ENCODE measurements at regions not wholly inside any gene's neighbourhood (a gene's known extent, or its start where the extent isn't known, plus 50 kb on each side); places are given as distances from the start of the nearest gene placed in this dataset.

DNA sequence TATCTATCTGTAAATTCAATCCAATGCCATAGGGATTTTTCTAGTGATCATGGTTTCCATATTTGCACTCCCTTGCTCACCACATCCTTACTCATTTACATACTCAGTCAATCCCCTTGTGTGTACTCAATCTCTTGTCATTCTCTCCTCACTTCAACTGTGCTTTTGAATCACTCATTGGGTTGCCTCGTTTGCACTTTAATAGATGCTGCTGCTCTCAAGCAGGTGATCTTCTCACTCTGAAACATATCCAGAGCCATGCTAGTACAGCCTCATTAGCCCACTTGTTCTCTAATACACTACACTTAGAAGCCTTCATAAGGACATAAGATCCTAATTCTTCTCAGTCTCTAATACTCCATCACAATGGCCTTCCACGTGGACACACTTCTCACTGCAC lies 507.9 kb downstream of the TECRL start:
- Histone ChIP-seq H3K4me3 (no peak overlapping the region), H3K4me1 (no peaks in the 10 kb centered on the region), H3K27me3 (no peaks in the 10 kb centered on the region), H3K9me3 (no peaks in the 10 kb centered on the region), H3K27ac (no peak overlapping the region), H3K36me3 (ENCODE audit: low read depth, missing control alignments) (no peaks in the 10 kb centered on the region)
- 41 to 50% methylated on average over 2 of the region's 2 CpGs for WGBS, 2 donors
- TF ChIP-seq, protein P1, sequence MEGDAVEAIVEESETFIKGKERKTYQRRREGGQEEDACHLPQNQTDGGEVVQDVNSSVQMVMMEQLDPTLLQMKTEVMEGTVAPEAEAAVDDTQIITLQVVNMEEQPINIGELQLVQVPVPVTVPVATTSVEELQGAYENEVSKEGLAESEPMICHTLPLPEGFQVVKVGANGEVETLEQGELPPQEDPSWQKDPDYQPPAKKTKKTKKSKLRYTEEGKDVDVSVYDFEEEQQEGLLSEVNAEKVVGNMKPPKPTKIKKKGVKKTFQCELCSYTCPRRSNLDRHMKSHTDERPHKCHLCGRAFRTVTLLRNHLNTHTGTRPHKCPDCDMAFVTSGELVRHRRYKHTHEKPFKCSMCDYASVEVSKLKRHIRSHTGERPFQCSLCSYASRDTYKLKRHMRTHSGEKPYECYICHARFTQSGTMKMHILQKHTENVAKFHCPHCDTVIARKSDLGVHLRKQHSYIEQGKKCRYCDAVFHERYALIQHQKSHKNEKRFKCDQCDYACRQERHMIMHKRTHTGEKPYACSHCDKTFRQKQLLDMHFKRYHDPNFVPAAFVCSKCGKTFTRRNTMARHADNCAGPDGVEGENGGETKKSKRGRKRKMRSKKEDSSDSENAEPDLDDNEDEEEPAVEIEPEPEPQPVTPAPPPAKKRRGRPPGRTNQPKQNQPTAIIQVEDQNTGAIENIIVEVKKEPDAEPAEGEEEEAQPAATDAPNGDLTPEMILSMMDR (IDR thresholded peaks at IDR 0.05): no peak
- TF ChIP-seq POLR2A (IDR thresholded peaks at IDR 0.05): no peak
- intact Hi-C loops (cut with DNase I; ENCODE audit: low total_unique reads): no loop called here
- DNase-seq: no peak

DNA sequence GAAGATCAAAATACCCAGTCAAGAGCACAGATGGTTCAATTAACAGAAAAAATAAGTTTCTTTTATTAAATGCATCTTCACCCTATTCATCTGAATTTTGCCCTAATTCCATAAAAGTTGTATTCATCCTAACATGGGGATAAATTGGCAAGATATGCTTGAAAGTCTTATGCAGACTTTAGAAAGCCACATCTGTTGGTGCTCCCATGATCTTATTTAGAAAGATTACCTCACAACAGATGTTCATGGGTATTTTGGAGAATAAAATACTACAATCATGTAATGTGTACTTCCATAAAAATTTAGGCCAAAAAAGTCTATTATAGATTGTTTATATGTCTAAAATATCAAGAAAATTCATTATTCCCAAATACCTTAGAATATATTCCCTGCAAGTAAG lies 510.3 kb downstream of the TECRL start:
- H3K4me3 ChIP-seq: no peak overlapping the region
- no peak for TF ChIP-seq POLR2A (IDR thresholded peaks at IDR 0.05)
- TF ChIP-seq, protein P1 (IDR thresholded peaks at IDR 0.05): no peak
- intact Hi-C loops (cut with DNase I; ENCODE audit: low total_unique reads): no loop called here

DNA sequence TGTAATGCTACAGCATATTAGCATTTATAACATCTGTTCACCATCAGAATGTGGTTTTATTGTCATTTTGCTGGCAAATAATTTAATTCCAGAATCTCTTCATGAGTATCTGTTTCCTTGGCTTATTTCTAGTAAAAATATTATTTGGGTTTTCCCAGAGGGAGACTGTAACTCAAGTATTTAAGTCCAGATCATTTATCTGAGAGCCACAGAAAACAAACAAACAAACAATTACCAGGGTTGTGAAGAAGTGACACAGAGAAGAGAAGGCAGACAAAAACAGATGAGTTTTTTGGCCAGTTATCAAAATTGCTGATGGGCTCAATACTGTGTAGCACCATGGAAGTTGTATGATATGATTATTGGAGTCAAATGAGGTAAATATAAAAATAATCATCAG lies 515.1 kb downstream of the TECRL start:
- H3K4me1 ChIP-seq: no peaks in the 10 kb centered on the region
- no peaks in the 10 kb centered on the region for H3K36me3 ChIP-seq (ENCODE audit: low read depth, missing control alignments)
- no peaks in the 10 kb centered on the region for H3K9me3 ChIP-seq
- intact Hi-C loops (cut with DNase I; ENCODE audit: low total_unique reads): no loop called here
- H3K4me3 ChIP-seq: no peak overlapping the region
- H3K27me3 ChIP-seq: no peaks in the 10 kb centered on the region
- H3K27ac ChIP-seq: no peak overlapping the region
- TF ChIP-seq, protein P1 (IDR thresholded peaks at IDR 0.05): no peak
- TF ChIP-seq POLR2A (IDR thresholded peaks at IDR 0.05): no peak
- no peak for DNase-seq

More for the DNA sequence above, 510.3 kb downstream of the TECRL start:
- no peaks in the 10 kb centered on the region for H3K36me3 ChIP-seq (ENCODE audit: low read depth, missing control alignments)
- no peaks in the 10 kb centered on the region for H3K27me3 ChIP-seq
- H3K9me3 ChIP-seq: no peaks in the 10 kb centered on the region
- H3K4me1 ChIP-seq: no peaks in the 10 kb centered on the region
- no peak overlapping the region for H3K27ac ChIP-seq
- no peak for DNase-seq

DNA sequence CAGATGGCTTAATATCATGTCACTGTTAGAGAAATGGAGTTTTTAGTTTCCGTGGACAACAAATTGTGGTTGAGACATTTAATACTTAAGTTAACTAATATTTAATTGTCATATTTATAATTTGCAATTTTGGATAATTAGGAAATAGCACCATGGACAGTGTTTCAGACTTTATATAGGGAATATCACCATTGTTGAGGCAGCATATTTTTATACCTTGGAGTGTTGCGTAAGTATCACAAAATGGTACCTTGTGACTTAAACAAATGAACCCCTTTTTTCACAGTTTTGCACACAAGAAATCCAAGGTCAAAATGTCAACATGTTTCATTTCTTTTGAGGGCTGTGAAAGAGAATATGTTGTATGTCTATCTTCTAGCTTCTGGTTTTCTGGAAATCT lies 539.9 kb downstream of the TECRL start:
- no peak overlapping the region for H3K4me3 ChIP-seq
- 88 to 94% methylated on average over 2 of the region's 2 CpGs for WGBS, 2 donors
- no peak for DNase-seq

DNA sequence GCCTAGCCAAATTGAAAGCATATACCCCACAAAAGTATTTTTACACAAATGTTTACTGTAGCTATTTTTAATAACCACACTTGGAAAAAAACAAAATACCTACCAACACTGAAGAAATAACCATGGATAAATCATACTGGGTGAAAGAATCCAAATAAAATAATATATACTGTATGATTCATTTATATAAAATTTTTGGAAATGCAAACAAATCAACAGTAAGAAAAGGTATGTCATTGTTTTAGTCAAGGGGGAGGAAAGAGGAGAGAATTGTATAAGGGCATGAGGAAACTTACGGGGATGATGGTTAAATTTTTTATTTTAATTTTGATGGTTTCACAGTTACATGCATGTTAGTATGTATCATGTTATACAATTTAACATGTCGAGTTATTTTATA lies 557.8 kb downstream of the TECRL start:
- intact Hi-C loops (cut with DNase I; ENCODE audit: low total_unique reads): no loop called here
- Histone ChIP-seq H3K36me3 (ENCODE audit: low read depth, missing control alignments) (no peaks in the 10 kb centered on the region), H3K4me1 (no peaks in the 10 kb centered on the region), H3K27me3 (no peaks in the 10 kb centered on the region), H3K9me3 (no peaks in the 10 kb centered on the region), H3K4me3 (no peak overlapping the region), H3K27ac (no peak overlapping the region)
- WGBS, 2 donors: 90 to 92% methylated on average over 2 of the region's 2 CpGs
- DNase-seq: no peak
- TF ChIP-seq, protein P1 (IDR thresholded peaks at IDR 0.05): no peak
- no peak for TF ChIP-seq POLR2A (IDR thresholded peaks at IDR 0.05)

More for the DNA sequence above, 539.9 kb downstream of the TECRL start:
- no peaks in the 10 kb centered on the region for H3K36me3 ChIP-seq (ENCODE audit: low read depth, missing control alignments)
- H3K27me3 ChIP-seq: no peaks in the 10 kb centered on the region
- H3K27ac ChIP-seq: no peak overlapping the region
- intact Hi-C loops (cut with DNase I; ENCODE audit: low total_unique reads): no loop called here
- TF ChIP-seq, protein P1 (IDR thresholded peaks at IDR 0.05): no peak
- no peak for TF ChIP-seq POLR2A (IDR thresholded peaks at IDR 0.05)
- no peaks in the 10 kb centered on the region for H3K4me1 ChIP-seq
- no peaks in the 10 kb centered on the region for H3K9me3 ChIP-seq

All from testis (tissue), 2 donors.